HG02973 (cell line): ENCODE measurements at regions not wholly inside any gene's neighbourhood (a gene's known extent, or its start where the extent isn't known, plus 50 kb on each side); places are given as distances from the start of the nearest gene placed in this dataset.
"Not testable (repeated sequence)": the region's sequence is repeated elsewhere in the genome, so short reads cannot be mapped to it uniquely, and the experiment has no call there.

Experiments
- ATAC-seq: cut with Tn5 transposase; IDR thresholded peaks from one replicate; pipeline ENCODE4 v1.9.1; 2021; ENCODE audit warnings: moderate library complexity; ENCODE audit not compliant: unreplicated experiment

GRCh38 chr2:224121406-224122067 lies 82.5 kb upstream of the SERPINE2 start:
- no peak for ATAC-seq

GRCh38 chr2:224120986-224121385 lies 81.9 kb upstream of the SERPINE2 start:
- no peak for ATAC-seq

GRCh38 chr2:224119846-224120245 lies 80.8 kb upstream of the SERPINE2 start:
- ATAC-seq = not testable (repeated sequence)

- ATAC-seq = no peak
Measured at GRCh38 chr2:224114428-224114827, 75.3 kb upstream of the SERPINE2 start.

GRCh38 chr2:224113930-224114329 lies 74.8 kb upstream of the SERPINE2 start:
- not testable (repeated sequence) for ATAC-seq

- no peak for ATAC-seq
Measured at GRCh38 chr2:224111576-224111975, 72.5 kb upstream of the SERPINE2 start.

GRCh38 chr2:224110811-224111210 lies 71.7 kb upstream of the SERPINE2 start:
- ATAC-seq = no peak

- no peak for ATAC-seq
Measured at GRCh38 chr2:224109751-224110150, 70.7 kb upstream of the SERPINE2 start.

- ATAC-seq = no peak
Measured at GRCh38 chr2:224106794-224107193, 67.7 kb upstream of the SERPINE2 start.

GRCh38 chr2:224104668-224105386 lies 65.7 kb upstream of the SERPINE2 start:
- ATAC-seq = no peak

- ATAC-seq = no peak
Measured at GRCh38 chr2:224103651-224104050, 64.6 kb upstream of the SERPINE2 start.

GRCh38 chr2:224102991-224103390 lies 63.9 kb upstream of the SERPINE2 start:
- no peak for ATAC-seq

GRCh38 chr2:224101820-224102630 lies 62.9 kb upstream of the SERPINE2 start:
- ATAC-seq = no peak

- ATAC-seq = no peak
Measured at GRCh38 chr2:224099861-224100643, 61.0 kb upstream of the SERPINE2 start.

- ATAC-seq = no peak
Measured at GRCh38 chr2:224098481-224099230, 59.6 kb upstream of the SERPINE2 start.

- ATAC-seq = no peak
Measured at GRCh38 chr2:224094413-224094812, 55.3 kb upstream of the SERPINE2 start.

- not testable (repeated sequence) for ATAC-seq
Measured at GRCh38 chr2:224091671-224092070, 52.6 kb upstream of the SERPINE2 start.

GRCh38 chr2:224089606-224090005 lies 50.5 kb upstream of the SERPINE2 start:
- not testable (repeated sequence) for ATAC-seq
